Tibial nerve (tissue), 4 donors: ENCODE measurements at regions not wholly inside any gene's neighbourhood (a gene's known extent, or its start where the extent isn't known, plus 50 kb on each side); places are given as distances from the start of the nearest gene placed in this dataset.
"Not testable (repeated sequence)": the region's sequence is repeated elsewhere in the genome, so short reads cannot be mapped to it uniquely, and the experiment has no call there.

Source experiments
- DNase-seq, 2 donors: peaks; one replicate each; pipeline ENCODE4 v3.0.0-alpha.2; 2019; ENCODE audit warnings: low spot score in 2 of 2
- H3K27ac ChIP-seq, 4 donors: fragments of 200-600 bp; sonication (generic) in 3 of 4; one replicate each; pipeline ENCODE4 v1.5.1; 2017 to 2019; ENCODE audit warnings: mild to moderate bottlenecking in 1 of 4
- H3K27me3 ChIP-seq, 2 donors: fragments of 200-600 bp; sonication (generic) in 1 of 2; one replicate each; pipeline versions ENCODE4 v1.5.1 to v1.6.0; 2017 to 2019
- H3K36me3 ChIP-seq, 3 donors: fragments of 200-600 bp; sonication (generic); one replicate each; pipeline ENCODE4 v1.5.1; 2018 to 2019
- H3K4me1 ChIP-seq, 4 donors: fragments of 200-600 bp; sonication (generic) in 3 of 4; one replicate each; pipeline ENCODE4 v1.5.1; 2017 to 2019
- H3K4me3 ChIP-seq, 4 donors: fragments of 200-600 bp; sonication (generic) in 3 of 4; one replicate each; pipeline ENCODE4 v1.5.1; 2017 to 2019; ENCODE audit warnings: mild to moderate bottlenecking in 1 of 4, moderate library complexity in 1 of 4
- H3K9me3 ChIP-seq, 4 donors: fragments of 200-600 bp; sonication (generic) in 3 of 4; one replicate each; pipeline ENCODE4 v1.5.1; 2017 to 2019
- CTCF ChIP-seq, 5 experiments: fragments of 200-600 bp in 3 of 5; fragments of 450-650 bp in 2 of 5; sonication (generic) in 3 of 5; IDR thresholded peaks; one replicate each; pipeline ENCODE4 v1.5.1; 2016 to 2019; ENCODE audit warnings: antibody characterized with exemption in 5 of 5, mild to moderate bottlenecking in 3 of 5, moderate library complexity in 2 of 5
- EP300 ChIP-seq, 2 donors: sonication (generic); formaldehyde crosslinking; IDR thresholded peaks; one replicate each; pipeline ENCODE4 v1.6.1; 2017; ENCODE audit warnings: antibody characterized with exemption in 2 of 2, mild to moderate bottlenecking in 1 of 2
- POLR2A ChIP-seq, 2 donors: fragments of 450-650 bp; IDR thresholded peaks; one replicate each; pipeline ENCODE4 v1.6.1; 2017; ENCODE audit warnings: antibody characterized with exemption in 2 of 2, mild to moderate bottlenecking in 2 of 2, moderate library complexity in 2 of 2
- WGBS, 2 donors: methylation state at CpG; one replicate each; pipeline ENCODE4 v1.1.5; 2018; 5-methylcytosine and 5-hydroxymethylcytosine counted together

GRCh38 chr7:93663561-93664299, 89.2 kb upstream of the CALCR start:
- TF ChIP-seq POLR2A (IDR thresholded peaks at IDR 0.05) (no peak), CTCF (IDR thresholded peaks at IDR 0.05) (no peak), EP300 (IDR thresholded peaks at IDR 0.05) (no peak)
- no peaks in the 10 kb centered on the region for H3K27me3 ChIP-seq
- 92 to 95% methylated on average over 11 of the region's 11 CpGs for WGBS, 2 donors

DNA sequence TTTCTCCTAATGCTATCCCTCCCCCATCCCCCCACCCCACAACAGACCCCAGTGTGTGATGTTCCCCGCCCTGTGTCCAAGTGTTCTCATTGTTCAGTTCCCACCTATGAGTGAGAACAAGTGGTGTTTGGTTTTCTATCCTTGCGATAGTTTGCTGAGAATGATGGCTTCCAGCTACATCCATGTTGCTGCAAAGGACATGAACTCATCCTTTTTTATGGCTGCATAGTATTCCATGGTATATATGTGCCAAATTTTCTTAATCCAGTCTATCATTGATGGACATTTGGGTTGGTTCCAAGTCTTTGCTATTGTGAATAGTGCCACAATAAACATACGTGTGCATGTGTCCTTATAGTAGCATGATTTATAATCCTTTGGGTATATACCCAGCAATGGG, 83.6 kb upstream of the CALCR start:
- H3K4me1 ChIP-seq, H3K36me3 ChIP-seq: not testable (repeated sequence)
- WGBS, 2 donors = 92 to 94% methylated on average over 3 of the region's 3 CpGs

More at GRCh38 chr7:93663561-93664299, 89.2 kb upstream of the CALCR start:
- Histone ChIP-seq H3K27ac (no peak overlapping the region), H3K4me3 (no peak overlapping the region), H3K9me3 (no peaks in the 10 kb centered on the region), H3K4me1 (no peaks in the 10 kb centered on the region), H3K36me3 (no peaks in the 10 kb centered on the region)
- DNase-seq = no peak

DNA sequence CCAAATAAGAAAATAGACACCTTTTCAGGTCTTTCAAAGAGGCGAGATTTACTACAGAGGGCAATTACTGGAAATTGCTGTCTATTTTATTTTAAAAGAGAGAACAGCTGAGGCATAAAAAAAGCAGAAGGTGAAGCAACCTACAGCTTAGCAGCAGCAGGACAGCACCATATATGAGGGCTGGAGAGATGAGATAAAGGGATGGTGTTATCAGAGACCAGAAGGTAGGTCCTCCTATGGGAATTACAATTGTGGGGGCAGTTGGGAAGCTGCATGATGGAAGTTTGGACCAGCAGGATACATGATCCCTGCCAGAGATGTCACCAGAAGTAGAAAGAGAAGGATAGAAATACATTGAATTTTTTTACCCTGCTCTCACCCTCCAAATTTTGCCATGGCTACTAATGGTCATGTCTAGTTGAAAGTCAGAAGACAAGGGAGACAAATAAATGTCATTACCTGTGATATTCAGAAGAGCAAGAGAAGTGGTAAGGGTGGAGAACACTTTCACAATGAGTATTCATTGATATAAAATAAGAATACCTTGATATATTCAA, 77.2 kb upstream of the CALCR start:
- no peaks in the 10 kb centered on the region for H3K27me3 ChIP-seq
- H3K9me3 ChIP-seq = no peaks in the 10 kb centered on the region
- H3K4me3 ChIP-seq = no peak overlapping the region
- no peaks in the 10 kb centered on the region for H3K4me1 ChIP-seq
- DNase-seq = no peak
- H3K27ac ChIP-seq = no peak overlapping the region
- no peaks in the 10 kb centered on the region for H3K36me3 ChIP-seq
- 70 to 83% methylated on average over 1 of the region's 1 CpG for WGBS, 2 donors
- TF ChIP-seq CTCF (IDR thresholded peaks at IDR 0.05) (no peak), POLR2A (IDR thresholded peaks at IDR 0.05) (no peak), EP300 (IDR thresholded peaks at IDR 0.05) (no peak)

More for the DNA sequence above, 83.6 kb upstream of the CALCR start:
- H3K27me3 ChIP-seq, H3K4me3 ChIP-seq, H3K27ac ChIP-seq, H3K9me3 ChIP-seq, DNase-seq: not testable (repeated sequence)

DNA sequence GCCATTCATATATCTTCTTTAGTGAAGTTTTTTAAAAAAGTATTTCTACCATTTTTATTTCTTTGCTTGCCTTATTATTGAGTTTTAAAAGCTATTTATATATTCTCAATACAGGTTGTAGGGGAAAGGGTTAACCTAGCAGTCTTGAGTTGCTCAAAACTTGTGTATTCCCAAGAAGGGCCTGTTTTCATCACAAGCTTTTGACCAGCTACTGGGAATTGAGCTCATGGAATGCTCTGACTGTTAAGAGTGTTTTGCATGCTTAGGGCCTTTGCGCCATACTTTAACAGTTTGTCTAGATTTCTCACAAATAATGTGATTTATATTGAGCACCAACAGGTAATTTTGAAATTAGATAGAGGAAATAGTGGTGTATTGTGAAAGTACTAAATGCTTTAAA, 72.0 kb upstream of the CALCR start:
- Histone ChIP-seq H3K27ac (no peak overlapping the region), H3K4me1 (no peaks in the 10 kb centered on the region), H3K4me3 (no peak overlapping the region), H3K9me3 (no peaks in the 10 kb centered on the region), H3K36me3 (no peaks in the 10 kb centered on the region), H3K27me3 (no peaks in the 10 kb centered on the region)
- 84 to 88% methylated on average over 1 of the region's 1 CpG for WGBS, 2 donors
- no peak for TF ChIP-seq CTCF (IDR thresholded peaks at IDR 0.05)
- no peak for DNase-seq

- Histone ChIP-seq H3K36me3 (no peaks in the 10 kb centered on the region), H3K27me3 (no peaks in the 10 kb centered on the region), H3K4me3 (no peak overlapping the region), H3K4me1 (no peaks in the 10 kb centered on the region), H3K27ac (no peak overlapping the region), H3K9me3 (no peaks in the 10 kb centered on the region)
- DNase-seq = no peak
- TF ChIP-seq CTCF (IDR thresholded peaks at IDR 0.05) (no peak), POLR2A (IDR thresholded peaks at IDR 0.05) (no peak), EP300 (IDR thresholded peaks at IDR 0.05) (no peak)
Observed at GRCh38 chr7:93636276-93636675, 61.8 kb upstream of the CALCR start.
